MCF 10A (cell line): ENCODE measurements at regions not wholly inside any gene's neighbourhood (a gene's known extent, or its start where the extent isn't known, plus 50 kb on each side); places are given as distances from the start of the nearest gene placed in this dataset.

Source experiments
- BruUV-seq: library from RNA; stranded (reverse); fragments of 400-500 nt; replicated peaks from 2 replicates; lab custom pipeline; 2021; lab: Mats Ljungman, UMichigan
- CTCF ChIA-PET: fragments of 300-600 bp; sonication (Branson Sonifier 250); formaldehyde crosslinking; extraction: SDS; loops from one replicate; lab custom pipeline; 2021; ENCODE audit warnings: antibody characterized with exemption, inconsistent platforms; lab: Yijun Ruan, JAX
- POLR2A ChIA-PET: fragments of 300-600, 350-650 bp; sonication (Branson Sonifier 250); formaldehyde crosslinking; extraction: SDS; loops from one replicate; lab custom pipeline; 2020; ENCODE audit warnings: antibody characterized with exemption, inconsistent platforms; lab: Yijun Ruan, JAX
- DNase-seq: peaks from one replicate; pipeline ENCODE4 v3.0.0-alpha.2; 2018; ENCODE audit not compliant: unreplicated experiment
- H3K27ac Mint-ChIP-seq: one replicate; pipeline ENCODE4 v1.8.0; 2022; ENCODE audit warnings: mild to moderate bottlenecking, low read depth, mixed read lengths; ENCODE audit not compliant: unreplicated experiment
- H3K27me3 Mint-ChIP-seq: one replicate; pipeline ENCODE4 v1.8.0; 2022; ENCODE audit warnings: mixed read lengths; ENCODE audit not compliant: insufficient read depth, unreplicated experiment
- H3K36me3 Mint-ChIP-seq: one replicate; pipeline ENCODE4 v1.8.0; 2022; ENCODE audit warnings: mild to moderate bottlenecking, moderate library complexity, mixed read lengths; ENCODE audit not compliant: insufficient read depth, unreplicated experiment
- H3K4me1 Mint-ChIP-seq: one replicate; pipeline ENCODE4 v1.8.0; 2022; ENCODE audit warnings: mixed read lengths; ENCODE audit not compliant: insufficient read depth, unreplicated experiment
- H3K4me3 Mint-ChIP-seq: one replicate; pipeline ENCODE4 v1.8.0; 2022; ENCODE audit warnings: mild to moderate bottlenecking, moderate library complexity, mixed read lengths; ENCODE audit not compliant: unreplicated experiment
- H3K9me3 Mint-ChIP-seq: one replicate; pipeline ENCODE4 v1.8.0; 2022; ENCODE audit warnings: mixed read lengths; ENCODE audit not compliant: unreplicated experiment
- CTCF ChIP-seq: fragments of 200-600 bp; IDR thresholded peaks from one replicate; pipeline ENCODE4 v1.8.0; 2022; ENCODE audit warnings: antibody characterized with exemption, mild to moderate bottlenecking; ENCODE audit not compliant: unreplicated experiment
- intact Hi-C: fragments of 100-400 bp; cut with micrococcal nuclease; formaldehyde crosslinking; loops from 2 replicates; pipeline ENCODE4 v1.14.1; 2022

- H3K4me3 Mint-ChIP-seq, result no peak overlapping the region
- no peaks in the 10 kb centered on the region for H3K9me3 Mint-ChIP-seq
Measured at GRCh38 chr14:51173863-51174262, 66.2 kb upstream of the TMX1 start.

GRCh38 chr14:51176839-51177238, 63.2 kb upstream of the TMX1 start:
- no peak for DNase-seq
- Mint-ChIP-seq H3K4me1 (no peaks in the 10 kb centered on the region), H3K4me3 (no peak overlapping the region), H3K27me3 (peaks cover 31% of the 10 kb centered on the region), H3K9me3 (no peaks in the 10 kb centered on the region), H3K27ac (no peak overlapping the region), H3K36me3 (no peaks in the 10 kb centered on the region)
- intact Hi-C loops, result no loop called here
- TF ChIP-seq CTCF, result no peak
- ChIA-PET CTCF (no interaction called here), POLR2A (no interaction called here)
- BruUV-seq, result no TSS peak

More at GRCh38 chr14:51173863-51174262, 66.2 kb upstream of the TMX1 start:
- Mint-ChIP-seq H3K27me3 (peaks cover 31% of the 10 kb centered on the region), H3K27ac (no peak overlapping the region), H3K36me3 (peaks cover under 1% of the 10 kb centered on the region), H3K4me1 (no peaks in the 10 kb centered on the region)
- no peak for DNase-seq
- BruUV-seq, result no TSS peak
- intact Hi-C loops, result no loop called here
- TF ChIP-seq CTCF, result no peak
- ChIA-PET CTCF (no interaction called here), POLR2A (interaction anchor here (1.3 kb wide), 1 partner anchor 10 kb away, joined by 3 read pairs; no protein-coding TSS in a partner anchor)

GRCh38 chr14:51180577-51180976, 59.5 kb upstream of the TMX1 start:
- Mint-ChIP-seq H3K36me3 (no peaks in the 10 kb centered on the region), H3K4me3 (no peak overlapping the region), H3K9me3 (no peaks in the 10 kb centered on the region), H3K27me3 (peaks cover 18% of the 10 kb centered on the region), H3K4me1 (no peaks in the 10 kb centered on the region), H3K27ac (no peak overlapping the region)
- no peak for TF ChIP-seq CTCF
- intact Hi-C loops, result no loop called here
- ChIA-PET CTCF (interaction anchor here (0.5 to 0.6 kb wide), 2 partner anchors 9 to 58 kb away, joined by 3 read pairs; no protein-coding TSS in a partner anchor), POLR2A (no interaction called here)
- no peak for DNase-seq
- no TSS peak for BruUV-seq

- TF ChIP-seq CTCF, result no peak
- no peak overlapping the region for H3K4me3 Mint-ChIP-seq
- DNase-seq, result peak; percentile 72
- POLR2A ChIA-PET, result interaction anchor here (0.7 kb wide), 1 partner anchor 395 kb away, joined by 4 read pairs; no protein-coding TSS in a partner anchor
- no peaks in the 10 kb centered on the region for H3K36me3 Mint-ChIP-seq
- H3K27me3 Mint-ChIP-seq, result peaks cover 2% of the 10 kb centered on the region
- intact Hi-C loops, result no loop called here
- no peaks in the 10 kb centered on the region for H3K9me3 Mint-ChIP-seq
- BruUV-seq, result no TSS peak
- H3K27ac Mint-ChIP-seq, result no peak overlapping the region
- no peaks in the 10 kb centered on the region for H3K4me1 Mint-ChIP-seq
- CTCF ChIA-PET, result no interaction called here
Measured at GRCh38 chr14:51182131-51182565, 57.9 kb upstream of the TMX1 start.
